GM12873 (cell line): ENCODE measurements at regions not wholly inside any gene's neighbourhood (a gene's known extent, or its start where the extent isn't known, plus 50 kb on each side); places are given as distances from the start of the nearest gene placed in this dataset.

Experiments
- CTCF ChIP-seq: IDR thresholded peaks from 2 replicates; pipeline ENCODE4 v1.5.1; 2012; ENCODE audit warnings: low read depth, mild to moderate bottlenecking, moderate library complexity, low read length, control low read depth; ENCODE audit not compliant: insufficient read depth; ENCODE audit errors: missing control alignments

GRCh38 chr18:10264260-10264659 is 190.2 kb upstream of the APCDD1 start:
- TF ChIP-seq CTCF, result no peak

GRCh38 chr18:10265560-10266333 is 188.7 kb upstream of the APCDD1 start:
- TF ChIP-seq CTCF, result no peak

DNA sequence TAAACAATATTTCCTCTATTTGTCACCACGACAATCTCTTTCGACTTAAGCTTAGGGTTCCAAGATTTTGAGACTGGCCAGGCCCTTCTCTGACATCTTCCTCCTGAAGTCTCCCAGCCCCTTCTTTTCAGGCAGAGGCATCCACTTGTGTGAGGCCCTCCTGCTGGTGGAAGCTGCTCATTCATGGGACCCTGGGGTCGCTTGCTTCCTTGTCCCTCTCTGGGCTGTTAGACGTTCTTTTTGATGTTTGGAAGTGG is 188.2 kb upstream of the APCDD1 start:
- TF ChIP-seq CTCF, result no peak

DNA sequence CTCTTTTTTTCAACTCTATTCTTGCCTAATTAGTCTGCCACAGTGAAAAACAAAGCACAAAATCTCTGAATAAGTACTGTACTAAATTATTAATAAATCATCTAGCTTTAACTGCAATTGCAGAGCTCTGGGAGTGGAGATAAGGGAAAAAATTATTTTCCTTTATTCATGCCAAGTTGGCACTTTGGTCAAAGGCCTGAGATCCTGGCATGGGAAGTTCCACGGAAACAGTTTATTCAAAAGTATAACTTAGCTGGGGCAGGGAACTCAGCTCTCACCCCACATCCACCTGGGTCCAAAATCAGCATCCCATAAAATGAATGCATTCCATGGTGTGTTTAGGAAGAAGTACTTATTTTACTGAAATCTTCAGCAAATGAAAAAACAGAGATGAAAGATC is 185.2 kb upstream of the APCDD1 start:
- no peak for TF ChIP-seq CTCF

GRCh38 chr18:10270151-10270571 is 184.3 kb upstream of the APCDD1 start:
- TF ChIP-seq CTCF, result no peak

GRCh38 chr18:10271481-10271880 is 183.0 kb upstream of the APCDD1 start:
- no peak for TF ChIP-seq CTCF

DNA sequence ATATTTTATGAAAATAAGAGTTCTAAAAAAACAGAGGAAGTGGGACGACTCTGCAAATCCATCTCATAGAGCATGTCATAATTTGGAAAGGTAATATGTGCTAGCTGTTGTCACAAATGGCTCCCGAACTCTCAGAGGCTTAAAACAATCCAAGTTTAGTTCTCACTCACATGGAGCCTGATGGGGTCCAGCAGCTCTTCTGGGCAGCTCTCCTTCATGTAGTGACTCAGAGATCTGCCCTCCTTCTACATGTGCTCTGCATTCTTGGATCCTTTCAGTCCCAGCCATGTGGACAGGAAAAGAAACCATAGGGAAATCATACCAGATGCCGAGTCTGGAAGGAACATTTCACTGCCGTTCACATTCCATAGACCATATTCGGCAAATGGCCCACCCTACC is 180.1 kb upstream of the APCDD1 start:
- TF ChIP-seq CTCF, result no peak

GRCh38 chr18:10275486-10275885 is 178.9 kb upstream of the APCDD1 start:
- TF ChIP-seq CTCF, result no peak
